ENCODE measurements at regions not wholly inside any gene's neighbourhood (a gene's known extent, or its start where the extent isn't known, plus 50 kb on each side); places are given as distances from the start of the nearest gene placed in this dataset.

GRCh38 chr15:36067483-36068274 lies 511.7 kb upstream of the CDIN1 start:
- no peak for DNase-seq (ENCODE audit: low read depth in 2 of 2)
- Histone ChIP-seq H3K9me3 (ENCODE audit: control insufficient read depth, insufficient read depth, low read depth, low read length) (no peaks in the 10 kb centered on the region), H3K27me3 (ENCODE audit: control insufficient read depth, insufficient read depth, low read length) (no peaks in the 10 kb centered on the region), H3K4me2 (ENCODE audit: extremely low read depth, insufficient read depth, low read length) (no peak overlapping the region), H3K36me3 (ENCODE audit: control insufficient read depth, insufficient read depth, low read length) (no peaks in the 10 kb centered on the region), H3K9ac (ENCODE audit: insufficient read depth, low read length) (no peak overlapping the region), H2AFZ (ENCODE audit: low read length) (no peak overlapping the region), H3K27ac (ENCODE audit: insufficient read depth, low read length) (no peak overlapping the region), H3K4me1 (ENCODE audit: control insufficient read depth, extremely low read depth, insufficient read depth, low read length) (no peaks in the 10 kb centered on the region), H3K79me2 (ENCODE audit: control insufficient read depth, insufficient read depth, low read length) (no peaks in the 10 kb centered on the region), H4K20me1 (ENCODE audit: control insufficient read depth, extremely low read depth, insufficient read depth, low read length) (no peaks in the 10 kb centered on the region), H3K4me3 (replicated peaks in 1 of 4; ENCODE audit: control extremely low read depth in 1 of 4, insufficient read depth in 1 of 4, low read depth in 3 of 4, low read length in 4 of 4) (no peak overlapping the region)
- TF ChIP-seq CTCF (conservative IDR thresholded peaks at IDR 0.05 in 1 of 2, IDR thresholded peaks at IDR 0.05 in 1 of 2; ENCODE audit: low read depth in 1 of 2, low read length in 2 of 2) (no peak), EZH2 (IDR thresholded peaks at IDR 0.05; ENCODE audit: low read length, missing control alignments) (no peak)

GRCh38 chr15:36075333-36075732 lies 504.1 kb upstream of the CDIN1 start:
- H3K4me1 ChIP-seq (ENCODE audit: control insufficient read depth, extremely low read depth, insufficient read depth, low read length), result no peaks in the 10 kb centered on the region
- DNase-seq (ENCODE audit: low read depth in 2 of 2), result peak in 1 of 2 donors; percentile 48
- H3K9me3 ChIP-seq (ENCODE audit: control insufficient read depth, insufficient read depth, low read depth, low read length), result no peaks in the 10 kb centered on the region
- TF ChIP-seq CTCF (conservative IDR thresholded peaks at IDR 0.05 in 1 of 2, IDR thresholded peaks at IDR 0.05 in 1 of 2; ENCODE audit: low read depth in 1 of 2, low read length in 2 of 2) (no peak), EZH2 (IDR thresholded peaks at IDR 0.05; ENCODE audit: low read length, missing control alignments) (no peak)
- no peaks in the 10 kb centered on the region for H3K27me3 ChIP-seq (ENCODE audit: control insufficient read depth, insufficient read depth, low read length)
- no peaks in the 10 kb centered on the region for H3K79me2 ChIP-seq (ENCODE audit: control insufficient read depth, insufficient read depth, low read length)
- no peaks in the 10 kb centered on the region for H3K36me3 ChIP-seq (ENCODE audit: control insufficient read depth, insufficient read depth, low read length)
- H3K9ac ChIP-seq (ENCODE audit: insufficient read depth, low read length), result no peak overlapping the region
- H3K4me2 ChIP-seq (ENCODE audit: extremely low read depth, insufficient read depth, low read length), result no peak overlapping the region
- H4K20me1 ChIP-seq (ENCODE audit: control insufficient read depth, extremely low read depth, insufficient read depth, low read length), result no peaks in the 10 kb centered on the region
- H2AFZ ChIP-seq (ENCODE audit: low read length), result no peak overlapping the region
- no peak overlapping the region for H3K4me3 ChIP-seq (replicated peaks in 1 of 4; ENCODE audit: control extremely low read depth in 1 of 4, insufficient read depth in 1 of 4, low read depth in 3 of 4, low read length in 4 of 4)
- H3K27ac ChIP-seq (ENCODE audit: insufficient read depth, low read length), result no peak overlapping the region

GRCh38 chr15:36079021-36079420 lies 500.4 kb upstream of the CDIN1 start:
- H3K27me3 ChIP-seq (ENCODE audit: control insufficient read depth, insufficient read depth, low read length), result no peaks in the 10 kb centered on the region
- no peaks in the 10 kb centered on the region for H3K4me1 ChIP-seq (ENCODE audit: control insufficient read depth, extremely low read depth, insufficient read depth, low read length)
- H3K9me3 ChIP-seq (ENCODE audit: control insufficient read depth, insufficient read depth, low read depth, low read length), result no peaks in the 10 kb centered on the region
- no peak overlapping the region for H3K9ac ChIP-seq (ENCODE audit: insufficient read depth, low read length)
- no peaks in the 10 kb centered on the region for H4K20me1 ChIP-seq (ENCODE audit: control insufficient read depth, extremely low read depth, insufficient read depth, low read length)
- no peak overlapping the region for H3K4me3 ChIP-seq (replicated peaks in 1 of 4; ENCODE audit: control extremely low read depth in 1 of 4, insufficient read depth in 1 of 4, low read depth in 3 of 4, low read length in 4 of 4)
- TF ChIP-seq EZH2 (IDR thresholded peaks at IDR 0.05; ENCODE audit: low read length, missing control alignments) (no peak), CTCF (conservative IDR thresholded peaks at IDR 0.05 in 1 of 2, IDR thresholded peaks at IDR 0.05 in 1 of 2; ENCODE audit: low read depth in 1 of 2, low read length in 2 of 2) (no peak)
- H3K79me2 ChIP-seq (ENCODE audit: control insufficient read depth, insufficient read depth, low read length), result no peaks in the 10 kb centered on the region
- no peak overlapping the region for H2AFZ ChIP-seq (ENCODE audit: low read length)
- no peak overlapping the region for H3K27ac ChIP-seq (ENCODE audit: insufficient read depth, low read length)
- no peaks in the 10 kb centered on the region for H3K36me3 ChIP-seq (ENCODE audit: control insufficient read depth, insufficient read depth, low read length)
- DNase-seq (ENCODE audit: low read depth in 2 of 2), result no peak
- no peak overlapping the region for H3K4me2 ChIP-seq (ENCODE audit: extremely low read depth, insufficient read depth, low read length)
